ENCODE measurements at regions not wholly inside any gene's neighbourhood (a gene's known extent, or its start where the extent isn't known, plus 50 kb on each side); places are given as distances from the start of the nearest gene placed in this dataset.

- no peak for TF ChIP-seq MYC (IDR thresholded peaks at IDR 0.05; ENCODE audit: low read depth, low read length)
- TF ChIP-seq EZH2 (IDR thresholded peaks at IDR 0.05; ENCODE audit: borderline replicate concordance, low read depth, low read length, severe bottlenecking): no peak
- TF ChIP-seq, protein P1, sequence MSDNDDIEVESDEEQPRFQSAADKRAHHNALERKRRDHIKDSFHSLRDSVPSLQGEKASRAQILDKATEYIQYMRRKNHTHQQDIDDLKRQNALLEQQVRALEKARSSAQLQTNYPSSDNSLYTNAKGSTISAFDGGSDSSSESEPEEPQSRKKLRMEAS (IDR thresholded peaks at IDR 0.05; ENCODE audit: insufficient read depth, insufficient read length): no peak
- TF ChIP-seq, protein P2, sequence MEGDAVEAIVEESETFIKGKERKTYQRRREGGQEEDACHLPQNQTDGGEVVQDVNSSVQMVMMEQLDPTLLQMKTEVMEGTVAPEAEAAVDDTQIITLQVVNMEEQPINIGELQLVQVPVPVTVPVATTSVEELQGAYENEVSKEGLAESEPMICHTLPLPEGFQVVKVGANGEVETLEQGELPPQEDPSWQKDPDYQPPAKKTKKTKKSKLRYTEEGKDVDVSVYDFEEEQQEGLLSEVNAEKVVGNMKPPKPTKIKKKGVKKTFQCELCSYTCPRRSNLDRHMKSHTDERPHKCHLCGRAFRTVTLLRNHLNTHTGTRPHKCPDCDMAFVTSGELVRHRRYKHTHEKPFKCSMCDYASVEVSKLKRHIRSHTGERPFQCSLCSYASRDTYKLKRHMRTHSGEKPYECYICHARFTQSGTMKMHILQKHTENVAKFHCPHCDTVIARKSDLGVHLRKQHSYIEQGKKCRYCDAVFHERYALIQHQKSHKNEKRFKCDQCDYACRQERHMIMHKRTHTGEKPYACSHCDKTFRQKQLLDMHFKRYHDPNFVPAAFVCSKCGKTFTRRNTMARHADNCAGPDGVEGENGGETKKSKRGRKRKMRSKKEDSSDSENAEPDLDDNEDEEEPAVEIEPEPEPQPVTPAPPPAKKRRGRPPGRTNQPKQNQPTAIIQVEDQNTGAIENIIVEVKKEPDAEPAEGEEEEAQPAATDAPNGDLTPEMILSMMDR (IDR thresholded peaks at IDR 0.05; ENCODE audit: extremely low read depth in 1 of 2, insufficient read depth in 1 of 2, low read depth in 1 of 2, low read length in 2 of 2): no peak
Observed at GRCh38 chr3:87488765-87489164, 212.4 kb upstream of the POU1F1 start.
